ENCODE measurements at regions not wholly inside any gene's neighbourhood (a gene's known extent, or its start where the extent isn't known, plus 50 kb on each side); places are given as distances from the start of the nearest gene placed in this dataset.

DNA sequence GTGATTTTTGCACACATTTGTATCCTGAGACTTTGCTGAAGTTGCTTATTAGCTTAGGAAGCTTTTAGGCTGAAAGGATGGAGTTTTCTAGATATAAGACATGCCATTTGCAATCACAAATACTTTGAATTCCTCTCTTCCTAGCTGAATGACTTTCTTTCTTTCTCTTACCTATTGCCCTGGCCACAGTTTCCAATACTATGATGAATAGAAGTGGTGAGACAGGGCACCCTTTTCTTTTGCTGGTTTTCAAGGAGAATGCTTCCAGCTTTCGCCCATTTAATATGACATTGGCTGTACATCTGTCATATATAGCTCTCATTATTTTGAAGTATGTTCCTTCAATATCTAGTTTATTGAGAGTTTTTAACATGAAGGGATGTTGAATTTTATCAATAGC lies 409.6 kb upstream of the EPHA7 start (continued):
- no peak for TF ChIP-seq MEF2A (IDR thresholded peaks at IDR 0.05; ENCODE audit: borderline replicate concordance, low read depth)

DNA sequence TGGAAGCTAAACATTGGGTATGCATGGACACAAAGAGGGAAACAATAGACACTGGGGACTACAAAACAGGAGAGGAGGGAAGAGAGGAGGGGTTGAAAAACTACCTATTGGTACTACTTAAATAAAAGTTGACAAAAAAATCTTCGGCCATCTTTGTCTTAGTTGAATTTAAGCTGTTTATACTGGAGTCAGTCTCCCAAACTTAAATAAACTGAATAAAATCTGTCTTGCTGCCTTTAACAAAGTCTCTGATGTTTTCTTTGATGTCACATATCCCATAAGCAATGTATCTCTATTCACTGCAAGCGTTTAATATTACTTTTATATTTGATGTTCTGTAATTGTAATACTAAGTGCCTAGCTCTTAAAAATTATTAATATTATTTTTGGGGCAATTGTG lies 409.2 kb upstream of the EPHA7 start:
- no peak overlapping the region for H2AFZ ChIP-seq (ENCODE audit: low read depth)
- CTCF ChIA-PET, result no interaction called here
- TF ChIP-seq, protein P1, sequence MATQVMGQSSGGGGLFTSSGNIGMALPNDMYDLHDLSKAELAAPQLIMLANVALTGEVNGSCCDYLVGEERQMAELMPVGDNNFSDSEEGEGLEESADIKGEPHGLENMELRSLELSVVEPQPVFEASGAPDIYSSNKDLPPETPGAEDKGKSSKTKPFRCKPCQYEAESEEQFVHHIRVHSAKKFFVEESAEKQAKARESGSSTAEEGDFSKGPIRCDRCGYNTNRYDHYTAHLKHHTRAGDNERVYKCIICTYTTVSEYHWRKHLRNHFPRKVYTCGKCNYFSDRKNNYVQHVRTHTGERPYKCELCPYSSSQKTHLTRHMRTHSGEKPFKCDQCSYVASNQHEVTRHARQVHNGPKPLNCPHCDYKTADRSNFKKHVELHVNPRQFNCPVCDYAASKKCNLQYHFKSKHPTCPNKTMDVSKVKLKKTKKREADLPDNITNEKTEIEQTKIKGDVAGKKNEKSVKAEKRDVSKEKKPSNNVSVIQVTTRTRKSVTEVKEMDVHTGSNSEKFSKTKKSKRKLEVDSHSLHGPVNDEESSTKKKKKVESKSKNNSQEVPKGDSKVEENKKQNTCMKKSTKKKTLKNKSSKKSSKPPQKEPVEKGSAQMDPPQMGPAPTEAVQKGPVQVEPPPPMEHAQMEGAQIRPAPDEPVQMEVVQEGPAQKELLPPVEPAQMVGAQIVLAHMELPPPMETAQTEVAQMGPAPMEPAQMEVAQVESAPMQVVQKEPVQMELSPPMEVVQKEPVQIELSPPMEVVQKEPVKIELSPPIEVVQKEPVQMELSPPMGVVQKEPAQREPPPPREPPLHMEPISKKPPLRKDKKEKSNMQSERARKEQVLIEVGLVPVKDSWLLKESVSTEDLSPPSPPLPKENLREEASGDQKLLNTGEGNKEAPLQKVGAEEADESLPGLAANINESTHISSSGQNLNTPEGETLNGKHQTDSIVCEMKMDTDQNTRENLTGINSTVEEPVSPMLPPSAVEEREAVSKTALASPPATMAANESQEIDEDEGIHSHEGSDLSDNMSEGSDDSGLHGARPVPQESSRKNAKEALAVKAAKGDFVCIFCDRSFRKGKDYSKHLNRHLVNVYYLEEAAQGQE (IDR thresholded peaks at IDR 0.05; ENCODE audit: low read depth, low read length), result no peak
- TF ChIP-seq GATA2 (CRISPR knock-in tag; IDR thresholded peaks at IDR 0.05) (no peak), RCOR1 (IDR thresholded peaks at IDR 0.05; ENCODE audit: low read length) (no peak), TCF12 (IDR thresholded peaks at IDR 0.05) (no peak), NFIC (IDR thresholded peaks at IDR 0.05; ENCODE audit: borderline replicate concordance) (no peak), EP300 (IDR thresholded peaks at IDR 0.05; ENCODE audit: borderline replicate concordance in 1 of 2, low read depth in 1 of 2, low read length in 1 of 2) (no peak), NRF1 (IDR thresholded peaks at IDR 0.05; ENCODE audit: low read depth, low read length) (no peak), CHD2 (IDR thresholded peaks at IDR 0.05; ENCODE audit: low read length, partially characterized antibody) (no peak), GABPA (IDR thresholded peaks at IDR 0.05; ENCODE audit: low read depth) (no peak), RAD21 (IDR thresholded peaks at IDR 0.05; ENCODE audit: low read length) (no peak), TAF1 (IDR thresholded peaks at IDR 0.05; ENCODE audit: borderline replicate concordance, low read depth, low read length) (no peak), EZH2phosphoT487 (IDR thresholded peaks at IDR 0.05; ENCODE audit: borderline replicate concordance, low read depth) (no peak), RXRA (IDR thresholded peaks at IDR 0.05; ENCODE audit: borderline replicate concordance, low read depth) (no peak)
- TF ChIP-seq, protein P2, sequence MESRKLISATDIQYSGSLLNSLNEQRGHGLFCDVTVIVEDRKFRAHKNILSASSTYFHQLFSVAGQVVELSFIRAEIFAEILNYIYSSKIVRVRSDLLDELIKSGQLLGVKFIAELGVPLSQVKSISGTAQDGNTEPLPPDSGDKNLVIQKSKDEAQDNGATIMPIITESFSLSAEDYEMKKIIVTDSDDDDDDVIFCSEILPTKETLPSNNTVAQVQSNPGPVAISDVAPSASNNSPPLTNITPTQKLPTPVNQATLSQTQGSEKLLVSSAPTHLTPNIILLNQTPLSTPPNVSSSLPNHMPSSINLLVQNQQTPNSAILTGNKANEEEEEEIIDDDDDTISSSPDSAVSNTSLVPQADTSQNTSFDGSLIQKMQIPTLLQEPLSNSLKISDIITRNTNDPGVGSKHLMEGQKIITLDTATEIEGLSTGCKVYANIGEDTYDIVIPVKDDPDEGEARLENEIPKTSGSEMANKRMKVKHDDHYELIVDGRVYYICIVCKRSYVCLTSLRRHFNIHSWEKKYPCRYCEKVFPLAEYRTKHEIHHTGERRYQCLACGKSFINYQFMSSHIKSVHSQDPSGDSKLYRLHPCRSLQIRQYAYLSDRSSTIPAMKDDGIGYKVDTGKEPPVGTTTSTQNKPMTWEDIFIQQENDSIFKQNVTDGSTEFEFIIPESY (IDR thresholded peaks at IDR 0.05; ENCODE audit: borderline replicate concordance, low read depth), result no peak
- TF ChIP-seq, protein P3, sequence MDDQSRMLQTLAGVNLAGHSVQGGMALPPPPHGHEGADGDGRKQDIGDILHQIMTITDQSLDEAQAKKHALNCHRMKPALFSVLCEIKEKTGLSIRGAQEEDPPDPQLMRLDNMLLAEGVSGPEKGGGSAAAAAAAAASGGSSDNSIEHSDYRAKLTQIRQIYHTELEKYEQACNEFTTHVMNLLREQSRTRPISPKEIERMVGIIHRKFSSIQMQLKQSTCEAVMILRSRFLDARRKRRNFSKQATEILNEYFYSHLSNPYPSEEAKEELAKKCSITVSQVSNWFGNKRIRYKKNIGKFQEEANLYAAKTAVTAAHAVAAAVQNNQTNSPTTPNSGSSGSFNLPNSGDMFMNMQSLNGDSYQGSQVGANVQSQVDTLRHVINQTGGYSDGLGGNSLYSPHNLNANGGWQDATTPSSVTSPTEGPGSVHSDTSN (IDR thresholded peaks at IDR 0.05), result no peak
- TF ChIP-seq, protein P4, sequence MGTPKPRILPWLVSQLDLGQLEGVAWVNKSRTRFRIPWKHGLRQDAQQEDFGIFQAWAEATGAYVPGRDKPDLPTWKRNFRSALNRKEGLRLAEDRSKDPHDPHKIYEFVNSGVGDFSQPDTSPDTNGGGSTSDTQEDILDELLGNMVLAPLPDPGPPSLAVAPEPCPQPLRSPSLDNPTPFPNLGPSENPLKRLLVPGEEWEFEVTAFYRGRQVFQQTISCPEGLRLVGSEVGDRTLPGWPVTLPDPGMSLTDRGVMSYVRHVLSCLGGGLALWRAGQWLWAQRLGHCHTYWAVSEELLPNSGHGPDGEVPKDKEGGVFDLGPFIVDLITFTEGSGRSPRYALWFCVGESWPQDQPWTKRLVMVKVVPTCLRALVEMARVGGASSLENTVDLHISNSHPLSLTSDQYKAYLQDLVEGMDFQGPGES (IDR thresholded peaks at IDR 0.05; ENCODE audit: low read depth, low read length), result no peak
- TF ChIP-seq, protein P5, sequence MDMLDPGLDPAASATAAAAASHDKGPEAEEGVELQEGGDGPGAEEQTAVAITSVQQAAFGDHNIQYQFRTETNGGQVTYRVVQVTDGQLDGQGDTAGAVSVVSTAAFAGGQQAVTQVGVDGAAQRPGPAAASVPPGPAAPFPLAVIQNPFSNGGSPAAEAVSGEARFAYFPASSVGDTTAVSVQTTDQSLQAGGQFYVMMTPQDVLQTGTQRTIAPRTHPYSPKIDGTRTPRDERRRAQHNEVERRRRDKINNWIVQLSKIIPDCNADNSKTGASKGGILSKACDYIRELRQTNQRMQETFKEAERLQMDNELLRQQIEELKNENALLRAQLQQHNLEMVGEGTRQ (IDR thresholded peaks at IDR 0.05; ENCODE audit: borderline replicate concordance, low read depth, low read length), result no peak

More for the DNA sequence above, 409.2 kb upstream of the EPHA7 start:
- H3K27ac ChIP-seq (ENCODE audit: low read depth in 2 of 2, low read length in 1 of 2), result no peak overlapping the region
- no peaks in the 10 kb centered on the region for H3K9me3 ChIP-seq
- no peaks in the 10 kb centered on the region for H3K4me1 ChIP-seq (ENCODE audit: control insufficient read depth in 1 of 2, insufficient read depth in 2 of 2, low read depth in 1 of 2, low read length in 1 of 2)
- 12% methylated on average over 2 of the region's 2 CpGs for WGBS (ENCODE audit: low lambda C conversion rate)
- H3F3A ChIP-seq (replicated peaks; ENCODE audit: insufficient read depth), result no peaks in the 10 kb centered on the region
- no peaks in the 10 kb centered on the region for H3K36me3 ChIP-seq (replicated peaks in 1 of 2; ENCODE audit: control insufficient read depth in 1 of 2, insufficient read depth in 2 of 2, low read length in 1 of 2)
- no peaks in the 10 kb centered on the region for H3K9me2 ChIP-seq
- H3K27me3 ChIP-seq (ENCODE audit: insufficient read depth), result no peaks in the 10 kb centered on the region
- no peak overlapping the region for H3K4me3 ChIP-seq (ENCODE audit: low read depth in 2 of 2, low read length in 1 of 2)
- no peaks in the 10 kb centered on the region for H3K79me2 ChIP-seq (ENCODE audit: insufficient read depth)
- no peak for DNase-seq
- H3K9ac ChIP-seq, result no peak overlapping the region
- POLR2A ChIA-PET, result no interaction called here
- H4K20me1 ChIP-seq (ENCODE audit: insufficient read depth), result no peaks in the 10 kb centered on the region
- no peak overlapping the region for H3K4me2 ChIP-seq

Data from SK-N-SH (cell line).